ENCODE measurements at regions not wholly inside any gene's neighbourhood (a gene's known extent, or its start where the extent isn't known, plus 50 kb on each side); places are given as distances from the start of the nearest gene placed in this dataset.

- no peak for TF ChIP-seq POLR2A (IDR thresholded peaks at IDR 0.05)
- TF ChIP-seq CTCF (IDR thresholded peaks at IDR 0.05): no peak
- no peak overlapping the region for H3K27ac ChIP-seq
- DNase-seq: no peak
- H3K9me3 ChIP-seq: peaks cover 0 to 3% (median 0%) of the 10 kb centered on the region in 12 donors
- no peak overlapping the region for H3K4me3 ChIP-seq
- H3K27me3 ChIP-seq: no peaks in the 10 kb centered on the region
- intact Hi-C loops (cut with DNase I): no loop called here
- H3K36me3 ChIP-seq: no peaks in the 10 kb centered on the region
- 22 to 32% (median 23%) methylated on average over 1 of the region's 1 CpG for WGBS, 4 donors
- no peak for ATAC-seq
- peaks cover 0 to 6% (median 1%) of the 10 kb centered on the region in 12 donors for H3K4me1 ChIP-seq
Observed at GRCh38 chr11:87819151-87819550, 356.1 kb downstream of the RAB38 start.

GRCh38 chr11:87812571-87813365 lies 362.5 kb downstream of the RAB38 start:
- ATAC-seq (no peak), DNase-seq (no peak)
- 68 to 77% (median 72%) methylated on average over 10 of the region's 10 CpGs for WGBS, 4 donors
- Histone ChIP-seq H3K4me3 (no peak overlapping the region), H3K4me1 (no peaks in the 10 kb centered on the region), H3K36me3 (no peaks in the 10 kb centered on the region), H3K9me3 (no peaks in the 10 kb centered on the region), H3K27ac (no peak overlapping the region), H3K27me3 (no peaks in the 10 kb centered on the region)
- TF ChIP-seq CTCF (IDR thresholded peaks at IDR 0.05) (no peak), POLR2A (IDR thresholded peaks at IDR 0.05) (no peak)
- intact Hi-C loops (cut with DNase I): no loop called here

GRCh38 chr11:87810486-87810885 lies 364.8 kb downstream of the RAB38 start:
- ATAC-seq: no peak
- H3K9me3 ChIP-seq: no peaks in the 10 kb centered on the region

GRCh38 chr11:87809256-87809655 lies 366.0 kb downstream of the RAB38 start:
- no peak overlapping the region for H3K4me3 ChIP-seq
- ATAC-seq: no peak
- intact Hi-C loops (cut with DNase I): no loop called here
- TF ChIP-seq POLR2A (IDR thresholded peaks at IDR 0.05) (no peak), CTCF (IDR thresholded peaks at IDR 0.05) (no peak)
- 60 to 75% (median 64%) methylated on average over 2 of the region's 2 CpGs for WGBS, 4 donors
- H3K27ac ChIP-seq: no peak overlapping the region
- H3K27me3 ChIP-seq: no peaks in the 10 kb centered on the region
- H3K36me3 ChIP-seq: no peaks in the 10 kb centered on the region
- no peak for DNase-seq
- H3K4me1 ChIP-seq: no peaks in the 10 kb centered on the region
- no peaks in the 10 kb centered on the region for H3K9me3 ChIP-seq

More at GRCh38 chr11:87810486-87810885, 364.8 kb downstream of the RAB38 start:
- no peak for DNase-seq
- intact Hi-C loops (cut with DNase I): no loop called here
- Histone ChIP-seq H3K27ac (no peak overlapping the region), H3K4me3 (no peak overlapping the region), H3K36me3 (no peaks in the 10 kb centered on the region), H3K27me3 (no peaks in the 10 kb centered on the region), H3K4me1 (no peaks in the 10 kb centered on the region)
- WGBS, 4 donors: 91 to 93% (median 92%) methylated on average over 4 of the region's 4 CpGs
- TF ChIP-seq CTCF (IDR thresholded peaks at IDR 0.05): no peak
- no peak for TF ChIP-seq POLR2A (IDR thresholded peaks at IDR 0.05)

Measured in heart left ventricle (tissue), 16 donors.